AG04450 (cell line): ENCODE measurements at regions not wholly inside any gene's neighbourhood (a gene's known extent, or its start where the extent isn't known, plus 50 kb on each side); places are given as distances from the start of the nearest gene placed in this dataset.

Experiments used
- CTCF ChIA-PET: fragments of 300-600, 350-600 bp; formaldehyde crosslinking; extraction: SDS; loops from one replicate; lab custom pipeline; 2022; ENCODE audit warnings: antibody characterized with exemption, inconsistent platforms; lab: Charles Lee
- POLR2A ChIA-PET: fragments of 350-600 bp; formaldehyde crosslinking; extraction: SDS; loops from one replicate; lab custom pipeline; 2021; ENCODE audit warnings: antibody characterized with exemption, inconsistent platforms; lab: Yijun Ruan, JAX
- DNase-seq: peaks from one replicate; pipeline ENCODE4 v3.0.0-alpha.2; 2011; ENCODE audit warnings: low read depth, low spot score
- H3K27ac ChIP-seq: one replicate; pipeline ENCODE4 v1.5.1; 2012; ENCODE audit warnings: low read depth, low read length, control low read depth
- H3K27me3 ChIP-seq: one replicate; pipeline ENCODE4 v1.6.0; 2012; ENCODE audit warnings: low read length; ENCODE audit not compliant: control insufficient read depth, insufficient read depth
- H3K4me3 ChIP-seq: 2 replicates; pipeline ENCODE4 v1.5.1; 2011; ENCODE audit warnings: mild to moderate bottlenecking, low read depth, low read length, control low read depth
- H3K9me3 ChIP-seq: 2 replicates; pipeline ENCODE4 v1.5.1; 2012; ENCODE audit warnings: low read length; ENCODE audit not compliant: control insufficient read depth, insufficient read depth
- CTCF ChIP-seq: IDR thresholded peaks from 2 replicates; pipeline ENCODE4 v1.5.1; 2011; ENCODE audit warnings: low read depth, low read length, control low read depth, inconsistent platforms

- Histone ChIP-seq H3K27ac (no peak overlapping the region), H3K27me3 (peaks cover 2% of the 10 kb centered on the region), H3K9me3 (no peaks in the 10 kb centered on the region), H3K4me3 (no peak overlapping the region)
- DNase-seq = no peak
- TF ChIP-seq CTCF = no peak
- CTCF ChIA-PET = no interaction called here
- POLR2A ChIA-PET = interaction anchor here (0.6 kb wide), 1 partner anchor 69 kb away, joined by 3 read pairs; no protein-coding TSS in a partner anchor
Measured at GRCh38 chr18:45317948-45318640, 297.2 kb upstream of the SLC14A2 start.

DNA sequence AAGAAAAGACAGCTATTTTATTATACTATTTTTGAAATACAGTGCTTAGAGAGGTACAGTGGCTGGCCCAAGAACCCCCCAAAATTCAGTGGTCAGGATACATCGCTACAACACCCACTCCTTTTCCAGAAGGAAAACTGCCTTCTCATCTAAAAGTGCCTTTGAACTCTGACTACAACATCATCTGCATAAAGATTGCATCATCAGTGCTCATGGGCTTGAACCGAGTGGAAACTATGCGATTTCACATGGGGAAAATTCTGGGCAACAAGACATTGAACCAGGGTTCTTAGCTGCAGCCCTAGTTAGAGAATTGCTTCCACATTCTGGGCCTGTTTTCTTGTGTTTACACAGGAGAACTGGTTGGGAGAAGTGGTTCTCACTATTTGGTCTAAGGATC, 294.6 kb upstream of the SLC14A2 start:
- ChIA-PET POLR2A (no interaction called here), CTCF (interaction anchor here (1.0 kb wide), 1 partner anchor 63 kb away, joined by 3 read pairs; no protein-coding TSS in a partner anchor)
- H3K9me3 ChIP-seq = no peaks in the 10 kb centered on the region
- no peak overlapping the region for H3K27ac ChIP-seq
- peaks cover 1% of the 10 kb centered on the region for H3K27me3 ChIP-seq
- no peak for TF ChIP-seq CTCF
- no peak for DNase-seq
- H3K4me3 ChIP-seq = no peak overlapping the region

DNA sequence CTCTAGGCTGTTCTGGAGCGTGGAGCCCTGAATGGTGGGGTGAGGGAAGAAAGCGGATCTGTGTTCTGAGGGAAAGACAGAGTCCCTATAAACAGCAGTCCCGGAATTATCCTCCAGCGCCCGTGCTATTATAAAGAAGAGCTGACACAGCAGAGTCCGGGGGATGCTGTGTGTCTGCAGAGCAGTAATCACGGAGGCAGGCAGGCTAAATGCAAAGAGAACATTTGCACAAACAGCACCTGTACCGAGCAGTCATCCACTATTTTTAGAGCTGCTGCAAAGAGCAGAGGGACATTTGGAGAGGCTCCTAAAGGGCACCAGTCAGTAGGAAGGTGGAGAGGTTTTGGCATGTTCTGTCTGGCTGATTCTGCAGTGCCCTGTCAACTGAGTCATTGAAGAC, 293.8 kb upstream of the SLC14A2 start:
- H3K4me3 ChIP-seq = no peak overlapping the region
- ChIA-PET CTCF (no interaction called here), POLR2A (no interaction called here)
- no peaks in the 10 kb centered on the region for H3K9me3 ChIP-seq
- no peaks in the 10 kb centered on the region for H3K27me3 ChIP-seq
- no peak for TF ChIP-seq CTCF
- H3K27ac ChIP-seq = no peak overlapping the region
- no peak for DNase-seq

DNA sequence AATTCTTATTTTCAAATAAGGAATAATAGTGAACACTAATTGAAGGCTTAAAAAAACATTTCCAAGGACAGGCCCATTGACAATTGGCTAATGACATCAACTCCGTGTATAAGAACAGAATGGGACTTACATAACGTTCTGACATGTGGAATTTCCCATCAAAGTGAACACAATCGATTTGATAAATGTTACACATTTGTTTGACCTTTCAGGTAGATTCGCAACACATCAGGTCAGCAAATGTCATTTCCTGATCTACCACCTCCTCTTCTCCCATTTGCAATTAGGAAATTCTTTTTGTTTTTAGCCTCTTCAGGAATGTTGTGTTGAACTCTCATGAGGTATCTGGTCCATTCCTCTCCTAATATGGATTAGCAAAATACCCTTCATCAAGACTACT, 292.9 kb upstream of the SLC14A2 start:
- ChIA-PET POLR2A (no interaction called here), CTCF (no interaction called here)
- no peak overlapping the region for H3K4me3 ChIP-seq
- no peaks in the 10 kb centered on the region for H3K27me3 ChIP-seq
- TF ChIP-seq CTCF = no peak
- H3K9me3 ChIP-seq = no peaks in the 10 kb centered on the region
- no peak for DNase-seq
- H3K27ac ChIP-seq = no peak overlapping the region

GRCh38 chr18:45324101-45324494, 291.2 kb upstream of the SLC14A2 start:
- no peaks in the 10 kb centered on the region for H3K9me3 ChIP-seq
- no peaks in the 10 kb centered on the region for H3K27me3 ChIP-seq
- H3K4me3 ChIP-seq = no peak overlapping the region
- no peak overlapping the region for H3K27ac ChIP-seq
- CTCF ChIA-PET = interaction anchor here (0.8 kb wide), 1 partner anchor 111 kb away, joined by 8 read pairs; no protein-coding TSS in a partner anchor
- DNase-seq = no peak
- POLR2A ChIA-PET = interaction anchor here (0.7 kb wide), 1 partner anchor 69 kb away, joined by 4 read pairs; no protein-coding TSS in a partner anchor
- no peak for TF ChIP-seq CTCF
